A549 (cell line): ENCODE measurements at regions not wholly inside any gene's neighbourhood (a gene's known extent, or its start where the extent isn't known, plus 50 kb on each side); places are given as distances from the start of the nearest gene placed in this dataset.

ENCODE experiments used
- ATAC-seq, 2 experiments: fragments of 200-7000 bp in 1 of 2; fragments of >200 bp in 1 of 2; cut with Nextera tagmentation in 1 of 2; cut with Tn5 transposase in 1 of 2; 3 replicates each; pipeline versions ENCODE4 v1.8.0 to v1.9.1; 2018 to 2020; ENCODE audit warnings: mild to moderate bottlenecking in 1 of 2, moderate library complexity in 1 of 2
- CTCF ChIA-PET: fragments of 300-600 bp; sonication (Branson Sonifier 250); formaldehyde crosslinking; extraction: SDS; loops from one replicate; lab custom pipeline; 2021; ENCODE audit warnings: antibody characterized with exemption, inconsistent platforms; lab: Yijun Ruan, JAX
- POLR2A ChIA-PET: fragments of 350-600 bp; formaldehyde crosslinking; extraction: SDS; loops from one replicate; lab custom pipeline; 2021; ENCODE audit warnings: antibody characterized with exemption, inconsistent platforms; lab: Yijun Ruan, JAX
- DNase-seq, 2 experiments: peaks; one replicate each; pipeline versions ENCODE4 v3.0.0 to v3.0.0-alpha.2; 2011 to 2016; ENCODE audit warnings: low read depth in 1 of 2, low spot score in 1 of 2
- FAIRE-seq: peaks from 2 replicates; lab custom pipeline; 2011; peaks lifted over from hg19 to GRCh38; lab: Jason Lieb, UNC
- H3K27ac ChIP-seq, 2 experiments: fragments of >200 bp; sonication (Bioruptor Twin); formaldehyde crosslinking; 3 replicates each; pipeline ENCODE4 v1.5.1; 2016 to 2017
- H3K4me1 ChIP-seq: fragments of >200 bp; sonication (Bioruptor Twin); formaldehyde crosslinking; 3 replicates; pipeline ENCODE4 v1.6.1; 2016
- H3K4me2 ChIP-seq: fragments of >200 bp; sonication (Bioruptor Twin); formaldehyde crosslinking; 3 replicates; pipeline ENCODE4 v1.6.1; 2016
- H3K4me3 ChIP-seq: fragments of >200 bp; sonication (Bioruptor Twin); formaldehyde crosslinking; 3 replicates; pipeline ENCODE4 v1.5.1; 2016
- H3K9me3 ChIP-seq: fragments of >200 bp; sonication (Bioruptor Twin); formaldehyde crosslinking; 3 replicates; pipeline ENCODE4 v1.6.1; 2016
- BHLHE40 ChIP-seq: IDR thresholded peaks from 2 replicates; pipeline ENCODE4 v1.6.1; 2012; ENCODE audit warnings: low read depth, low read length, inconsistent platforms
- CBX2 ChIP-seq: fragments of 200-600 bp; sonication (generic); IDR thresholded peaks from 2 replicates; pipeline ENCODE4 v1.6.1; 2016; ENCODE audit warnings: low read depth, mild to moderate bottlenecking, borderline replicate concordance
- CEBPB ChIP-seq, 2 experiments: fragments of >200 bp in 1 of 2; sonication (Bioruptor Twin) in 1 of 2; formaldehyde crosslinking in 1 of 2; IDR thresholded peaks; 2 replicates each; pipeline ENCODE4 v1.6.1; 2012 to 2016
- CHD2 ChIP-seq: fragments of 150-350 bp; IDR thresholded peaks from 2 replicates; pipeline ENCODE4 v1.6.1; 2014; ENCODE audit warnings: low read length; ENCODE audit not compliant: partially characterized antibody
- CHD4 ChIP-seq: fragments of 200-600 bp; sonication (generic); IDR thresholded peaks from 2 replicates; pipeline ENCODE4 v1.6.1; 2016; ENCODE audit warnings: antibody characterized with exemption, mild to moderate bottlenecking, borderline replicate concordance
- FOSB ChIP-seq: fragments of 250-450 bp; sonication (Bioruptor Pico); IDR thresholded peaks from 2 replicates; pipeline ENCODE4 v1.5.0; 2020; ENCODE audit warnings: mild to moderate bottlenecking, moderate library complexity
- HDAC2 ChIP-seq: fragments of 200-600 bp; sonication (generic); IDR thresholded peaks from 2 replicates; pipeline ENCODE4 v1.6.1; 2016
- HOXA7 ChIP-seq: fragments of 250-450 bp; sonication (Bioruptor Pico); IDR thresholded peaks from 2 replicates; pipeline ENCODE4 v1.5.0; 2020; ENCODE audit warnings: mild to moderate bottlenecking, moderate library complexity
- KDM1A ChIP-seq: fragments of 200-600 bp; sonication (generic); IDR thresholded peaks from 2 replicates; pipeline ENCODE4 v1.6.1; 2016; ENCODE audit warnings: low read depth, mild to moderate bottlenecking
- MYC ChIP-seq: IDR thresholded peaks from 2 replicates; pipeline ENCODE4 v1.6.1; 2012; ENCODE audit warnings: mild to moderate bottlenecking, inconsistent platforms, low read length, improper control_type of control experiment, borderline replicate concordance
- NFE2L2 ChIP-seq: fragments of 150-350 bp; conservative IDR thresholded peaks from 2 replicates; pipeline ENCODE4 v1.6.1; 2014; ENCODE audit warnings: low read length
- PHF8 ChIP-seq: fragments of 200-600 bp; sonication (generic); IDR thresholded peaks from 2 replicates; pipeline ENCODE4 v1.6.1; 2016; ENCODE audit warnings: low read depth, mild to moderate bottlenecking, antibody characterized with exemption, moderate library complexity, borderline replicate concordance
- POLR2AphosphoS2 ChIP-seq: conservative IDR thresholded peaks from 2 replicates; pipeline ENCODE4 v1.6.1; 2012; ENCODE audit warnings: low read length, improper control_type of control experiment, inconsistent platforms
- RAD21 ChIP-seq, 2 experiments: fragments of >200 bp in 1 of 2; sonication (Bioruptor Twin) in 1 of 2; formaldehyde crosslinking in 1 of 2; IDR thresholded peaks in 1 of 2; conservative IDR thresholded peaks in 1 of 2; 2 replicates in 1 of 2; 3 replicates in 1 of 2; pipeline ENCODE4 v1.6.1; 2012 to 2018; ENCODE audit warnings: inconsistent platforms in 1 of 2
- RARB ChIP-seq: fragments of 250-450 bp; sonication (Bioruptor Pico); IDR thresholded peaks from 2 replicates; pipeline ENCODE4 v1.8.0; 2021; ENCODE audit warnings: mild to moderate bottlenecking, moderate library complexity
- RNF2 ChIP-seq: fragments of 200-600 bp; sonication (generic); IDR thresholded peaks from 2 replicates; pipeline ENCODE4 v1.6.1; 2016; ENCODE audit warnings: low read depth, mild to moderate bottlenecking, antibody characterized with exemption, moderate library complexity, borderline replicate concordance
- ZSCAN20 ChIP-seq: fragments of 250-450 bp; sonication (Bioruptor Pico); IDR thresholded peaks from 2 replicates; pipeline ENCODE4 v1.8.0; 2022; ENCODE audit warnings: mild to moderate bottlenecking, moderate library complexity
- WGBS: methylation state at CpG from one replicate; pipeline ENCODE4 v1.1.6; 2017; ENCODE audit errors: missing lambda C conversion rate; 5-methylcytosine and 5-hydroxymethylcytosine counted together
- TF ChIP-seq, protein P1 (sequence below): fragments of 200-600 bp; sonication (generic); IDR thresholded peaks from 2 replicates; pipeline ENCODE4 v1.6.1; 2016; ENCODE audit warnings: antibody characterized with exemption, mild to moderate bottlenecking, moderate library complexity
- TF ChIP-seq, protein P2 (sequence below): fragments of >200 bp; sonication (Bioruptor Twin); formaldehyde crosslinking; IDR thresholded peaks from 3 replicates; pipeline ENCODE4 v1.5.1; 2016
- TF ChIP-seq, protein P3 (sequence below): IDR thresholded peaks from 2 replicates; pipeline ENCODE4 v1.6.1; 2012
- TF ChIP-seq, protein P4 (sequence below): IDR thresholded peaks from 2 replicates; pipeline ENCODE4 v1.6.1; 2012

DNA sequence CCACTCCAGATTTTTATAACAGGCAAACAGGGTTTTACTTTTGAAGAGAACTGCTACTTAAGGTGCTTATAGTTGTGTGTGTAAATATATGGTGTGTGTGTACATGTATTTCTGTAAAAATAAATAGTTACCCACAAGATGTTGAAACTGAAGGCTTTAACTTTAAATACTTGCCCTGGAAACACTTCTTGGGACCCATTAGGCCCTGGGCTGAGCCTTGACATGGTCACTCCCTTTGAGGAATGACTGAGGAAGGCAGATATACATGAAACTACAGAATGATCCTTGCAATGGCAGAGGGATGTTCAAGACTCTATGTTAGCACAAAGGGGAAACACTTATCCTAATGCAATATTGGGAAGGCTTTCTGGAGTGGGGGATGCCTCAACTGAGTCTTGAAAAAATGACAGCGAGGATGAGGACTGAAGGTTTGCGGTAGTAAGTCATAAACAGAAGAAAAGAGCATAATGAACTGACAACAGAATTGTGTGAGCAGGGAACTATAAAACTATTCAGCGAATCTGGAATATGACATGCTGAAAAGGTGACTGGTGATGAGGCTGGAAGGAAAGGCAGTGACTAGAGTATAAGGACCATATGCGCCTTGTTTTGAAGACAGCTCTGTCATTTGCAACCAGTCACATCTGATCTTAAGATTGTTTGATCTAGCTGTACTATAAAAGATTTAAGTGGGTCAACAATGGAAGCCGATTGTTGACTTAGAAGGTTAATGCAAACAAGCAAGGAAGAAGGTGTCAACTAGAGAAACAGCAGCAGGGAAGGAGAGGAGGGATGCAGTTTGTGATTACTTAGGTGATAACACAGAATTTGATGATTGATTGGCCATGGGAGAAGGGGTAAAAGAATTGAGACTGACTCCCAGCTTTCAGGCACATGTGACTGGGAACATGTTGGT, 64.4 kb upstream of the COL21A1 start:
- TF ChIP-seq CHD2: no peak
- TF ChIP-seq CEBPB (IDR thresholded peaks at IDR 0.05): no peak
- no peak for TF ChIP-seq RAD21 (conservative IDR thresholded peaks at IDR 0.05 in 1 of 2, IDR thresholded peaks at IDR 0.05 in 1 of 2)
- TF ChIP-seq NFE2L2: no peak
- TF ChIP-seq FOSB (CRISPR knock-in tag): no peak
- TF ChIP-seq CHD4: no peak
- no peak for TF ChIP-seq RARB (CRISPR knock-in tag)
- no peak for TF ChIP-seq PHF8
- no peak for TF ChIP-seq CBX2
- TF ChIP-seq, protein P1, sequence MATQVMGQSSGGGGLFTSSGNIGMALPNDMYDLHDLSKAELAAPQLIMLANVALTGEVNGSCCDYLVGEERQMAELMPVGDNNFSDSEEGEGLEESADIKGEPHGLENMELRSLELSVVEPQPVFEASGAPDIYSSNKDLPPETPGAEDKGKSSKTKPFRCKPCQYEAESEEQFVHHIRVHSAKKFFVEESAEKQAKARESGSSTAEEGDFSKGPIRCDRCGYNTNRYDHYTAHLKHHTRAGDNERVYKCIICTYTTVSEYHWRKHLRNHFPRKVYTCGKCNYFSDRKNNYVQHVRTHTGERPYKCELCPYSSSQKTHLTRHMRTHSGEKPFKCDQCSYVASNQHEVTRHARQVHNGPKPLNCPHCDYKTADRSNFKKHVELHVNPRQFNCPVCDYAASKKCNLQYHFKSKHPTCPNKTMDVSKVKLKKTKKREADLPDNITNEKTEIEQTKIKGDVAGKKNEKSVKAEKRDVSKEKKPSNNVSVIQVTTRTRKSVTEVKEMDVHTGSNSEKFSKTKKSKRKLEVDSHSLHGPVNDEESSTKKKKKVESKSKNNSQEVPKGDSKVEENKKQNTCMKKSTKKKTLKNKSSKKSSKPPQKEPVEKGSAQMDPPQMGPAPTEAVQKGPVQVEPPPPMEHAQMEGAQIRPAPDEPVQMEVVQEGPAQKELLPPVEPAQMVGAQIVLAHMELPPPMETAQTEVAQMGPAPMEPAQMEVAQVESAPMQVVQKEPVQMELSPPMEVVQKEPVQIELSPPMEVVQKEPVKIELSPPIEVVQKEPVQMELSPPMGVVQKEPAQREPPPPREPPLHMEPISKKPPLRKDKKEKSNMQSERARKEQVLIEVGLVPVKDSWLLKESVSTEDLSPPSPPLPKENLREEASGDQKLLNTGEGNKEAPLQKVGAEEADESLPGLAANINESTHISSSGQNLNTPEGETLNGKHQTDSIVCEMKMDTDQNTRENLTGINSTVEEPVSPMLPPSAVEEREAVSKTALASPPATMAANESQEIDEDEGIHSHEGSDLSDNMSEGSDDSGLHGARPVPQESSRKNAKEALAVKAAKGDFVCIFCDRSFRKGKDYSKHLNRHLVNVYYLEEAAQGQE: no peak
- TF ChIP-seq, protein P2, sequence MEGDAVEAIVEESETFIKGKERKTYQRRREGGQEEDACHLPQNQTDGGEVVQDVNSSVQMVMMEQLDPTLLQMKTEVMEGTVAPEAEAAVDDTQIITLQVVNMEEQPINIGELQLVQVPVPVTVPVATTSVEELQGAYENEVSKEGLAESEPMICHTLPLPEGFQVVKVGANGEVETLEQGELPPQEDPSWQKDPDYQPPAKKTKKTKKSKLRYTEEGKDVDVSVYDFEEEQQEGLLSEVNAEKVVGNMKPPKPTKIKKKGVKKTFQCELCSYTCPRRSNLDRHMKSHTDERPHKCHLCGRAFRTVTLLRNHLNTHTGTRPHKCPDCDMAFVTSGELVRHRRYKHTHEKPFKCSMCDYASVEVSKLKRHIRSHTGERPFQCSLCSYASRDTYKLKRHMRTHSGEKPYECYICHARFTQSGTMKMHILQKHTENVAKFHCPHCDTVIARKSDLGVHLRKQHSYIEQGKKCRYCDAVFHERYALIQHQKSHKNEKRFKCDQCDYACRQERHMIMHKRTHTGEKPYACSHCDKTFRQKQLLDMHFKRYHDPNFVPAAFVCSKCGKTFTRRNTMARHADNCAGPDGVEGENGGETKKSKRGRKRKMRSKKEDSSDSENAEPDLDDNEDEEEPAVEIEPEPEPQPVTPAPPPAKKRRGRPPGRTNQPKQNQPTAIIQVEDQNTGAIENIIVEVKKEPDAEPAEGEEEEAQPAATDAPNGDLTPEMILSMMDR: no peak
- TF ChIP-seq, protein P3, sequence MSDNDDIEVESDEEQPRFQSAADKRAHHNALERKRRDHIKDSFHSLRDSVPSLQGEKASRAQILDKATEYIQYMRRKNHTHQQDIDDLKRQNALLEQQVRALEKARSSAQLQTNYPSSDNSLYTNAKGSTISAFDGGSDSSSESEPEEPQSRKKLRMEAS: no peak
- ATAC-seq: no peak
- no peaks in the 10 kb centered on the region for H3K9me3 ChIP-seq
- DNase-seq: no peak
- ChIA-PET CTCF (interaction anchor here (1.1 kb wide), 1 partner anchor 20 kb away, joined by 4 read pairs; no protein-coding TSS in a partner anchor), POLR2A (no interaction called here)
- H3K4me1 ChIP-seq: no peaks in the 10 kb centered on the region
- FAIRE-seq: no peak
- no peak overlapping the region for H3K27ac ChIP-seq
- 66% methylated on average over 5 of the region's 5 CpGs for WGBS
- H3K4me2 ChIP-seq: no peak overlapping the region
- no peak overlapping the region for H3K4me3 ChIP-seq

DNA sequence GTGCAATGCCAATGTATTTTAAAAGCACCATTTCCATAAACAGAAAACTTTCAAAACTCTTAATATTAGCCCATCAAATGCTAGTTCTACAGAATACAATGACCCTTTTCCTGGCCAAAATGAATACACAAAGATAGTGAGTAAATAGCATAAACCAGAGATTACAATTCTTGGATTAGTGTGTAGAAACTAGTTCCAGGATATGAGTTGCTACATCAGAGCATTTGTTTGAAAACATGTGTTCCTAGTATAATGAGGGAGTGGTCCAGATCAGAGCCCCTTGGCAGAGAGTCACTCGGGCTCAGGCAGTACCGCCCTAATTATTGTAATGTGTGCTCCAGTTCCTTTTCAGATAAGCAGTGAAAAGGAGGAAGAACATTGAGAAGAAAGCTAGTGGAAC, 63.7 kb upstream of the COL21A1 start:
- Histone ChIP-seq H3K4me1 (no peaks in the 10 kb centered on the region), H3K27ac (no peak overlapping the region), H3K9me3 (no peaks in the 10 kb centered on the region), H3K4me3 (no peak overlapping the region), H3K4me2 (no peak overlapping the region)
- no peak for FAIRE-seq
- CTCF ChIA-PET: interaction anchor here (1.3 kb wide), 1 partner anchor 11 kb away, joined by 3 read pairs; no protein-coding TSS in a partner anchor
- POLR2A ChIA-PET: no interaction called here
- no peak for DNase-seq
- no peak for ATAC-seq
- 62% methylated on average over 2 of the region's 2 CpGs for WGBS
- TF ChIP-seq CEBPB (IDR thresholded peaks at IDR 0.05) (no peak), MYC (no peak)

DNA sequence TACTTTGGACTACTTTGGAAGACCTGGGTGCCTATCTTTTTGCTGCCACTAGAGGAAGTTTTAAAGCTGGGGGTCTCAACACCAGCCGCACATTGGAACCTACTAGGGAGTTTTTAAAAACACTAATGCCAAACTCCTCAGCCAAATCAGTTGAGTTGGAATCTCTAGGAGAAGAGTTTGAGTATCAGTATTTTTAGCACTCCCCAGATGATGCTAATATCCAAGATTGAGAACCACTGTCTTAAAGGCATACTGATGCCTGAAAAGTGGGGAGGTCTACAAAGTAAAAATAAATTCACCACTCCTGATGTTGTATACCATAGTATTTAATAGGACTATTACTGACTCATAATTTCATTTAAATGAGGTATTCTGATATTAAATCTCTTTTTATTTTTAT, 62.9 kb upstream of the COL21A1 start:
- 100% methylated on average over 1 of the region's 1 CpG for WGBS
- no peak for TF ChIP-seq RNF2
- TF ChIP-seq, protein P2: no peak
- TF ChIP-seq BHLHE40: no peak
- TF ChIP-seq HDAC2: no peak
- TF ChIP-seq POLR2AphosphoS2: no peak
- TF ChIP-seq HOXA7 (CRISPR knock-in tag): no peak
- no peak for TF ChIP-seq FOSB (CRISPR knock-in tag)
- TF ChIP-seq KDM1A: no peak
- no peak for TF ChIP-seq ZSCAN20
- TF ChIP-seq, protein P4, sequence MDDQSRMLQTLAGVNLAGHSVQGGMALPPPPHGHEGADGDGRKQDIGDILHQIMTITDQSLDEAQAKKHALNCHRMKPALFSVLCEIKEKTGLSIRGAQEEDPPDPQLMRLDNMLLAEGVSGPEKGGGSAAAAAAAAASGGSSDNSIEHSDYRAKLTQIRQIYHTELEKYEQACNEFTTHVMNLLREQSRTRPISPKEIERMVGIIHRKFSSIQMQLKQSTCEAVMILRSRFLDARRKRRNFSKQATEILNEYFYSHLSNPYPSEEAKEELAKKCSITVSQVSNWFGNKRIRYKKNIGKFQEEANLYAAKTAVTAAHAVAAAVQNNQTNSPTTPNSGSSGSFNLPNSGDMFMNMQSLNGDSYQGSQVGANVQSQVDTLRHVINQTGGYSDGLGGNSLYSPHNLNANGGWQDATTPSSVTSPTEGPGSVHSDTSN: no peak
- H3K9me3 ChIP-seq: no peaks in the 10 kb centered on the region
- no peak overlapping the region for H3K4me2 ChIP-seq
- no peaks in the 10 kb centered on the region for H3K4me1 ChIP-seq
- ChIA-PET POLR2A (no interaction called here), CTCF (interaction anchor here (1.3 kb wide), 1 partner anchor 12 kb away, joined by 3 read pairs; no protein-coding TSS in a partner anchor)
- FAIRE-seq: no peak
- ATAC-seq: no peak
- DNase-seq: no peak
- no peak overlapping the region for H3K27ac ChIP-seq
- H3K4me3 ChIP-seq: no peak overlapping the region
